Astrocyte (in vitro differentiated cells and primary cell): ENCODE measurements at regions not wholly inside any gene's neighbourhood (a gene's known extent, or its start where the extent isn't known, plus 50 kb on each side); places are given as distances from the start of the nearest gene placed in this dataset.

Experiments
- DNase-seq: peaks from one replicate; pipeline ENCODE4 v3.0.0-alpha.2; 2010; ENCODE audit warnings: low read depth
- FAIRE-seq: peaks from 2 replicates; lab custom pipeline; 2011; peaks lifted over from hg19 to GRCh38; lab: Jason Lieb, UNC
- H2AFZ ChIP-seq: 2 replicates; pipeline ENCODE4 v1.6.0; 2012; ENCODE audit warnings: low read depth, low read length, inconsistent platforms
- H3K27ac ChIP-seq: 2 replicates; pipeline ENCODE4 v1.5.1; 2011; ENCODE audit warnings: low read depth, low read length, inconsistent platforms
- H3K27me3 ChIP-seq: 2 replicates; pipeline ENCODE4 v1.6.0; 2011; ENCODE audit warnings: low read length, inconsistent platforms; ENCODE audit not compliant: insufficient read depth
- H3K36me3 ChIP-seq: 2 replicates; pipeline ENCODE4 v1.5.1; 2011; ENCODE audit warnings: low read length, inconsistent platforms; ENCODE audit not compliant: insufficient read depth
- H3K4me1 ChIP-seq: 2 replicates; pipeline ENCODE4 v1.5.1; 2011; ENCODE audit warnings: low read length, inconsistent platforms; ENCODE audit not compliant: insufficient read depth
- H3K4me2 ChIP-seq: 2 replicates; pipeline ENCODE4 v1.6.0; 2012; ENCODE audit warnings: low read length, inconsistent platforms
- H3K4me3 ChIP-seq: 2 replicates; pipeline ENCODE4 v1.5.1; 2011; ENCODE audit warnings: low read depth, mild to moderate bottlenecking, low read length, inconsistent platforms; ENCODE audit not compliant: insufficient read depth
- H3K79me2 ChIP-seq: 2 replicates; pipeline ENCODE4 v1.6.0; 2012; ENCODE audit warnings: mild to moderate bottlenecking, low read length, inconsistent platforms; ENCODE audit not compliant: insufficient read depth
- H3K9ac ChIP-seq: 2 replicates; pipeline ENCODE4 v1.6.0; 2012; ENCODE audit warnings: mild to moderate bottlenecking, low read length, inconsistent platforms
- H3K9me3 ChIP-seq: 2 replicates; pipeline ENCODE4 v1.5.1; 2012; ENCODE audit warnings: low read depth, mild to moderate bottlenecking, low read length, inconsistent platforms; ENCODE audit not compliant: insufficient read depth
- H4K20me1 ChIP-seq: 2 replicates; pipeline ENCODE4 v1.6.0; 2012; ENCODE audit warnings: low read length, inconsistent platforms; ENCODE audit not compliant: insufficient read depth
- H3K27ac Mint-ChIP-seq: one replicate; pipeline ENCODE4 v1.8.0; 2021; ENCODE audit warnings: mild to moderate bottlenecking, mixed read lengths; ENCODE audit not compliant: unreplicated experiment
- H3K27me3 Mint-ChIP-seq: one replicate; pipeline ENCODE4 v1.8.0; 2021; ENCODE audit warnings: low read depth, mixed read lengths; ENCODE audit not compliant: unreplicated experiment
- H3K36me3 Mint-ChIP-seq: one replicate; pipeline ENCODE4 v1.8.0; 2021; ENCODE audit warnings: low read depth, mixed read lengths; ENCODE audit not compliant: unreplicated experiment
- H3K4me1 Mint-ChIP-seq: one replicate; pipeline ENCODE4 v1.8.0; 2021; ENCODE audit warnings: low read depth, mixed read lengths; ENCODE audit not compliant: unreplicated experiment
- H3K4me3 Mint-ChIP-seq: one replicate; pipeline ENCODE4 v1.8.0; 2021; ENCODE audit warnings: mild to moderate bottlenecking, moderate library complexity, mixed read lengths; ENCODE audit not compliant: unreplicated experiment
- H3K9me3 Mint-ChIP-seq: one replicate; pipeline ENCODE4 v1.8.0; 2021; ENCODE audit warnings: mild to moderate bottlenecking, mixed read lengths; ENCODE audit not compliant: unreplicated experiment
- EZH2 ChIP-seq: IDR thresholded peaks from 2 replicates; pipeline ENCODE4 v1.6.1; 2012; ENCODE audit warnings: mild to moderate bottlenecking, low read length, inconsistent platforms; ENCODE audit not compliant: insufficient read depth
- TF ChIP-seq, protein P1 (sequence below): IDR thresholded peaks from 2 replicates; pipeline ENCODE4 v1.5.1; 2011; ENCODE audit warnings: low read depth, mild to moderate bottlenecking, inconsistent platforms, low read length, moderate library complexity; ENCODE audit not compliant: insufficient read depth

GRCh38 chr18:65623676-65624075 lies 127.1 kb upstream of the CDH7 start:
- FAIRE-seq (no peak), DNase-seq (no peak)
- H3K4me1 Mint-ChIP-seq, result no peaks in the 10 kb centered on the region
- Histone ChIP-seq H3K27ac (no peak overlapping the region), H3K4me1 (no peaks in the 10 kb centered on the region), H4K20me1 (no peaks in the 10 kb centered on the region), H3K9ac (no peak overlapping the region), H3K9me3 (no peaks in the 10 kb centered on the region), H2AFZ (no peak overlapping the region), H3K4me3 (no peak overlapping the region), H3K79me2 (no peaks in the 10 kb centered on the region), H3K27me3 (no peaks in the 10 kb centered on the region), H3K4me2 (no peak overlapping the region), H3K36me3 (no peaks in the 10 kb centered on the region)
- H3K9me3 Mint-ChIP-seq, result no peaks in the 10 kb centered on the region
- H3K36me3 Mint-ChIP-seq, result no peaks in the 10 kb centered on the region
- H3K4me3 Mint-ChIP-seq, result no peak overlapping the region
- no peaks in the 10 kb centered on the region for H3K27me3 Mint-ChIP-seq
- TF ChIP-seq EZH2, result no peak
- TF ChIP-seq, protein P1, sequence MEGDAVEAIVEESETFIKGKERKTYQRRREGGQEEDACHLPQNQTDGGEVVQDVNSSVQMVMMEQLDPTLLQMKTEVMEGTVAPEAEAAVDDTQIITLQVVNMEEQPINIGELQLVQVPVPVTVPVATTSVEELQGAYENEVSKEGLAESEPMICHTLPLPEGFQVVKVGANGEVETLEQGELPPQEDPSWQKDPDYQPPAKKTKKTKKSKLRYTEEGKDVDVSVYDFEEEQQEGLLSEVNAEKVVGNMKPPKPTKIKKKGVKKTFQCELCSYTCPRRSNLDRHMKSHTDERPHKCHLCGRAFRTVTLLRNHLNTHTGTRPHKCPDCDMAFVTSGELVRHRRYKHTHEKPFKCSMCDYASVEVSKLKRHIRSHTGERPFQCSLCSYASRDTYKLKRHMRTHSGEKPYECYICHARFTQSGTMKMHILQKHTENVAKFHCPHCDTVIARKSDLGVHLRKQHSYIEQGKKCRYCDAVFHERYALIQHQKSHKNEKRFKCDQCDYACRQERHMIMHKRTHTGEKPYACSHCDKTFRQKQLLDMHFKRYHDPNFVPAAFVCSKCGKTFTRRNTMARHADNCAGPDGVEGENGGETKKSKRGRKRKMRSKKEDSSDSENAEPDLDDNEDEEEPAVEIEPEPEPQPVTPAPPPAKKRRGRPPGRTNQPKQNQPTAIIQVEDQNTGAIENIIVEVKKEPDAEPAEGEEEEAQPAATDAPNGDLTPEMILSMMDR, result no peak
- H3K27ac Mint-ChIP-seq, result no peak overlapping the region

GRCh38 chr18:65622436-65622835 lies 128.4 kb upstream of the CDH7 start:
- H3K9ac ChIP-seq, result no peak overlapping the region
- H3K27ac ChIP-seq, result no peak overlapping the region
- DNase-seq (no peak), FAIRE-seq (no peak)
- no peak overlapping the region for H3K4me2 ChIP-seq
- no peak overlapping the region for H2AFZ ChIP-seq
- H3K79me2 ChIP-seq, result no peaks in the 10 kb centered on the region
- H3K4me3 ChIP-seq, result no peak overlapping the region
- H3K36me3 ChIP-seq, result no peaks in the 10 kb centered on the region
- H3K27me3 Mint-ChIP-seq, result no peaks in the 10 kb centered on the region
- no peak overlapping the region for H3K27ac Mint-ChIP-seq
- H4K20me1 ChIP-seq, result no peaks in the 10 kb centered on the region
- H3K4me1 Mint-ChIP-seq, result no peaks in the 10 kb centered on the region
- H3K27me3 ChIP-seq, result no peaks in the 10 kb centered on the region
- TF ChIP-seq, protein P1, result no peak
- no peak for TF ChIP-seq EZH2
- no peaks in the 10 kb centered on the region for H3K9me3 ChIP-seq
- no peaks in the 10 kb centered on the region for H3K9me3 Mint-ChIP-seq
- no peaks in the 10 kb centered on the region for H3K4me1 ChIP-seq
- no peaks in the 10 kb centered on the region for H3K36me3 Mint-ChIP-seq
- H3K4me3 Mint-ChIP-seq, result no peak overlapping the region

GRCh38 chr18:65620076-65620696 lies 130.6 kb upstream of the CDH7 start:
- TF ChIP-seq, protein P1, result no peak
- TF ChIP-seq EZH2, result no peak
- H3K36me3 Mint-ChIP-seq, result no peaks in the 10 kb centered on the region
- H3K27ac Mint-ChIP-seq, result no peak overlapping the region
- FAIRE-seq (no peak), DNase-seq (no peak)
- H3K9me3 Mint-ChIP-seq, result no peaks in the 10 kb centered on the region
- Histone ChIP-seq H4K20me1 (no peaks in the 10 kb centered on the region), H3K4me3 (no peak overlapping the region), H3K4me2 (no peak overlapping the region), H2AFZ (no peak overlapping the region), H3K4me1 (no peaks in the 10 kb centered on the region), H3K9ac (no peak overlapping the region), H3K79me2 (no peaks in the 10 kb centered on the region), H3K27ac (no peak overlapping the region), H3K9me3 (no peaks in the 10 kb centered on the region), H3K36me3 (no peaks in the 10 kb centered on the region), H3K27me3 (no peaks in the 10 kb centered on the region)
- no peak overlapping the region for H3K4me3 Mint-ChIP-seq
- H3K27me3 Mint-ChIP-seq, result no peaks in the 10 kb centered on the region
- no peaks in the 10 kb centered on the region for H3K4me1 Mint-ChIP-seq
